Ectodermal cell (in vitro differentiated cells): ENCODE measurements at regions not wholly inside any gene's neighbourhood (a gene's known extent, or its start where the extent isn't known, plus 50 kb on each side); places are given as distances from the start of the nearest gene placed in this dataset.
A peak's percentile ranks its signal among the peaks of the same experiment; 100 is the strongest.

Experiments
- H3K27ac ChIP-seq: 2 replicates; pipeline ENCODE4 v1.7.0; 2013; ENCODE audit warnings: mild to moderate bottlenecking, low read depth, low read length; ENCODE audit not compliant: insufficient read depth, poor library complexity, severe bottlenecking
- H3K27me3 ChIP-seq: 2 replicates; pipeline ENCODE4 v1.7.0; 2013; ENCODE audit warnings: mild to moderate bottlenecking, low read length; ENCODE audit not compliant: insufficient read depth, control insufficient read depth, poor library complexity, severe bottlenecking
- H3K36me3 ChIP-seq: one replicate; pipeline ENCODE4 v1.7.0; 2013; ENCODE audit warnings: low read length; ENCODE audit not compliant: control insufficient read depth, insufficient read depth
- H3K4me1 ChIP-seq: one replicate; pipeline ENCODE4 v1.7.0; 2013; ENCODE audit warnings: low read length; ENCODE audit not compliant: control insufficient read depth, insufficient read depth
- H3K4me3 ChIP-seq: 2 replicates; pipeline ENCODE4 v1.7.0; 2013; ENCODE audit warnings: low read depth, low read length, control low read depth; ENCODE audit not compliant: insufficient read depth
- H3K9me3 ChIP-seq: 2 replicates; pipeline ENCODE4 v1.7.0; 2013; ENCODE audit warnings: mild to moderate bottlenecking, low read length, moderate library complexity; ENCODE audit not compliant: control insufficient read depth
- WGBS, 2 experiments: methylation state at CpG; one replicate each; pipeline ENCODE4 v1.1.7; 2013; ENCODE audit warnings: missing lambda C conversion rate in 2 of 2; 5-methylcytosine and 5-hydroxymethylcytosine counted together

DNA sequence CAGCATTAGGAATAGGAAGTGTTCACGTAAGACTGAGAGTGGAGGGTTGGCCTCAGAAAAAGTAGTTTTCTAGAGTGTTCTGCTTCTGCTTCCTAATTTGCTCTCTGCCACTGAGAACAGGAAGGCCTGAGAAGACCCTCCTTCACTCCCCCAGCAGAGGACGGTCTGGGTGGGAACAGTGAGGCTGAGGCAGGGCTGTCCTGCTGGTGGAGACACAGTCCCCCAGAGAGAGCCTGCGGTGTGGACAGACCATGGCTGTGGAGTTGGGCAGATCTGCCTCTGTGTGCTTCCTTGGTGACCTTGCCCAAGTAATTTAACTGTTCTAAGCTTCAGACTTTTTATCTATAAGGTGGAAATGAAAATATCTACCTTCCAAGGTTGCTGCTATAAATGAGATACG is 182.3 kb downstream of the DACT1 start:
- H3K27ac ChIP-seq: no peak overlapping the region
- no peaks in the 10 kb centered on the region for H3K9me3 ChIP-seq
- no peaks in the 10 kb centered on the region for H3K4me1 ChIP-seq
- no peaks in the 10 kb centered on the region for H3K36me3 ChIP-seq
- no peak overlapping the region for H3K4me3 ChIP-seq
- H3K27me3 ChIP-seq: no peaks in the 10 kb centered on the region
- WGBS, 2 experiments: 95 to 96% methylated on average over 4 of the region's 4 CpGs

DNA sequence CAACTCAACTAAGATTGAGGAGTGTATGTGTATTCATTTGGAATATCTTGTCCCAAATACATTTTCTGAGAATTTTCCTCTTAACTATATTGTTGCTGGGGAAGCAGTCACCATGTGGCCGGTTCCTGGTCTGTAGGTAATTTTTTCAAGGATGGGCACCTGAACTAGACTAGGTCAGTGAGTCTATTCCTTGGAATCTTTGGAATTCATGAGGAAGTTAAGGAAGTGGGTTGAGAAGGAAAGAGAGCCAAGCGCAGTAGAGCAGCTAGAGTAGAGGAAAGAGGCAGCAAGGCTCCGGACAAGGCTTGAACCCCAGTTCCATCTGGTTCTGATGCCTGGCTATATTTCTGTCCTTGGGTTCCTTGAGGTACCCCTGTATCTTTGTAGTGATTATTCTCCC is 183.7 kb downstream of the DACT1 start:
- Histone ChIP-seq H3K4me1 (no peaks in the 10 kb centered on the region), H3K9me3 (no peaks in the 10 kb centered on the region), H3K27me3 (no peaks in the 10 kb centered on the region), H3K27ac (no peak overlapping the region), H3K36me3 (no peaks in the 10 kb centered on the region), H3K4me3 (no peak overlapping the region)
- WGBS, 2 experiments: 92 to 95% methylated on average over 3 of the region's 3 CpGs

DNA sequence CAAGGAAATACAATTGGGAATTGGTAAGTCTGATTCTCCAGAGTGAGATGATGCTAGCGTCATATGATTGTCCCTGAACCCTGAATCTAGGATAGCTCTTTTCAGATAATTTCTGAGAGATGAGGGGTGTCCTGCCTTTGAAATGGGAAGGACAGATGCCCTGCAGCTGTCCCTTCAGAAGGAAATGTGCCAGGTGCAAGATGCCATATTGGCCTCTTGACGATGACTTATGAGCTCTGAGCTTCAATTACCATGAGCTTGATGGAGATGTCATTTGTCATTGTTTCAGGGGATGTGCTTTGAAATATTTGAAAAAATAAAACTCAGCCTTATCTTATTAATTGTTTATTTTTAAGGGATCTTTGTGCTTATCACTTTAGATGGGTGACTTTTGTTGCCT is 185.1 kb downstream of the DACT1 start:
- no peaks in the 10 kb centered on the region for H3K27me3 ChIP-seq
- 96 to 97% methylated on average over 2 of the region's 2 CpGs for WGBS, 2 experiments
- H3K27ac ChIP-seq: no peak overlapping the region
- no peaks in the 10 kb centered on the region for H3K9me3 ChIP-seq
- no peaks in the 10 kb centered on the region for H3K4me1 ChIP-seq
- H3K4me3 ChIP-seq: no peak overlapping the region
- no peaks in the 10 kb centered on the region for H3K36me3 ChIP-seq

GRCh38 chr14:58823312-58823711 is 185.6 kb downstream of the DACT1 start:
- Histone ChIP-seq H3K4me1 (no peaks in the 10 kb centered on the region), H3K36me3 (no peaks in the 10 kb centered on the region), H3K27ac (no peak overlapping the region), H3K27me3 (no peaks in the 10 kb centered on the region), H3K4me3 (no peak overlapping the region), H3K9me3 (no peaks in the 10 kb centered on the region)
- 96 to 100% methylated on average over 2 of the region's 2 CpGs for whole genome bisulfite sequencing, 2 experiments

DNA sequence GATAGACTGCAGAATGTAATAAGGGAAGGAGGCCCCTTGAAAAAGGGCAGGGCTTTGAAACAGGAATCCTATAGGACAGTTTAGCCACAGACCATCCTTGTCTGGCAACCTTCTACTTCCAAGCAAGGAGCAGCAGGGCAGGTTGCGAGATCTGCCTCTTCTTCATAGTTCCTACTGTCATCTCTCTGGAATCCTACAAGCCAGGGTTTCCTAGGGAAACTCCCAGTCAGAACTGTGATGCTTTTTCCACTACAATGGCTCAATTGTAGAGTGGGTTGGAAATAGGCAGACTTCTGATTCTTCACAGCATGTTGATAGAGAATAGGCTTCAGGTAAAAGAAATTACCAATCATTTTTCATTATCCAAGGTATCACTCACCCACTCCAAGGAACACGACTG is 186.3 kb downstream of the DACT1 start:
- 92 to 96% methylated on average over 2 of the region's 2 CpGs for WGBS, 2 experiments
- Histone ChIP-seq H3K27ac (peak overlapping the region; percentile 16), H3K27me3 (no peaks in the 10 kb centered on the region), H3K4me3 (no peak overlapping the region), H3K9me3 (no peaks in the 10 kb centered on the region), H3K4me1 (no peaks in the 10 kb centered on the region), H3K36me3 (no peaks in the 10 kb centered on the region)

- Histone ChIP-seq H3K27ac (no peak overlapping the region), H3K9me3 (no peaks in the 10 kb centered on the region), H3K36me3 (no peaks in the 10 kb centered on the region), H3K4me3 (no peak overlapping the region), H3K4me1 (no peaks in the 10 kb centered on the region), H3K27me3 (no peaks in the 10 kb centered on the region)
- WGBS, 2 experiments: 94 to 98% methylated on average over 3 of the region's 3 CpGs
Observed at GRCh38 chr14:58824796-58825195, 187.0 kb downstream of the DACT1 start.

DNA sequence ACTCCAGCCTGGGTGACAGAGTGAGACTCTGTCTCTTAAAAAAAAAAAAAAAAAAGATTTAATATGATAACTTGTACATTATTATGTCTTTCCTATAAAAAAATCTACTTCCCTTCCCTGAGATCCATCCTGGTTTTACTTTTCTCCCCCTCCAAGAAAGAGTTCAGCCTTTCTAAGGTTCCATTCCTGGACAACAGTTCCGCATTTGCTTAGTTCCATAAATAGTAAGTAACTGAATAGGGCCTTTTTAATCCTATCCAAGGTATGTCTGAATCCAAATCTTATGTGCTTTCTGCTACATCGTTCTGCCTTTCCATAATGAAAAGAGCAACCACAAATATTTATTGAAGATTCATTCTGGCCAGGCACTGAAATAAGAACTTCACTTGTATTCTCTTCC is 187.8 kb downstream of the DACT1 start:
- no peaks in the 10 kb centered on the region for H3K27me3 ChIP-seq

DNA sequence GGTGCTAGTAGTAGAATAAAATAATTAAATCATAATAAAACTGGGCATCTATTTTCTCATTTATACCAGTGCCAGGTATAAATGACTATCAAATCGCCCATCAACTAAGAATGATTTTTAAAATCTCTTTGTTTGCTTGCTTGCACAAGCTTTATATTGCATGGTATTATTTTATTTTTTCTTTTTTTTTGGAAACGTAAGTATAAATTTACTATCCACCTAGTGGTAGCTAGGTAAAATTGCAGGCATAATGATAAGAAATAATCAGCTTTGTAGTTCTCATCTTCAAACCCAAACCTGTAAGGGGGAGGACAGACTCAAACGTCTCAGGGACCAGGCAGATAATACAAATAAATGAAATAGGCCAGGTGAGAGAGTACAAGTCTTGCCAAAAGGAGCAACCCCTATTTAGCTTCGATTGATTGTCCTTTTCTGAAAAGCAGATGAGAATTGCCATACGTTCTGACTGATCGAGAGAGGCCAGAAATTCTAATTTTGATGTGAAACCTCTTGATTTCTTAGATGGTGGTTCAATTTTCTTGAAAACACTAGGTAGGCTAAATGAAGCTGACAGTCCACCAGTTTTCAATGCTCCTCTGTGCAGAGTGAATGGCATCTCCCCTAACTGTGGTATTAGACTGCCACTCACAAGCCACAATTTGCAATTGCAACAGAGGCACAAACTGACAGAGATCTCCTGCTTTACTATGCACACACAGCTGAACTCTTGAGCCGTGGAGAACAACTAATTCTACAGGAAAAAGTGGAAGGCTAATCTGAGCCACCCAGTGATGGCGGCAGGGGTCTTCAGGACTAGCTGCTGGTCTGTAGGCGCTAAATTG is 189.3 kb downstream of the DACT1 start:
- Histone ChIP-seq H3K9me3 (no peaks in the 10 kb centered on the region), H3K4me3 (no peak overlapping the region), H3K27ac (no peak overlapping the region), H3K27me3 (no peaks in the 10 kb centered on the region), H3K36me3 (no peaks in the 10 kb centered on the region), H3K4me1 (no peaks in the 10 kb centered on the region)
- 88 to 90% methylated on average over 7 to 8 of the region's 9 CpGs for WGBS, 2 experiments

More for the DNA sequence above, 187.8 kb downstream of the DACT1 start:
- H3K27ac ChIP-seq: no peak overlapping the region
- H3K36me3 ChIP-seq: no peaks in the 10 kb centered on the region
- no peaks in the 10 kb centered on the region for H3K9me3 ChIP-seq
- H3K4me1 ChIP-seq: no peaks in the 10 kb centered on the region
- no peak overlapping the region for H3K4me3 ChIP-seq
- 97 to 98% methylated on average over 2 of the region's 2 CpGs for WGBS, 2 experiments

GRCh38 chr14:58828298-58828697 is 190.5 kb downstream of the DACT1 start:
- H3K27ac ChIP-seq: no peak overlapping the region
- no peaks in the 10 kb centered on the region for H3K27me3 ChIP-seq
- 96 to 98% methylated on average over 14 to 15 of the region's 15 CpGs for WGBS, 2 experiments
- H3K36me3 ChIP-seq: no peaks in the 10 kb centered on the region
- H3K4me3 ChIP-seq: no peak overlapping the region
- H3K4me1 ChIP-seq: no peaks in the 10 kb centered on the region
- no peaks in the 10 kb centered on the region for H3K9me3 ChIP-seq

- WGBS, 2 experiments: 91 to 98% methylated on average over 3 of the region's 3 CpGs
- no peaks in the 10 kb centered on the region for H3K9me3 ChIP-seq
- H3K4me3 ChIP-seq: no peak overlapping the region
- no peaks in the 10 kb centered on the region for H3K4me1 ChIP-seq
- H3K27me3 ChIP-seq: no peaks in the 10 kb centered on the region
- no peaks in the 10 kb centered on the region for H3K36me3 ChIP-seq
- no peak overlapping the region for H3K27ac ChIP-seq
Observed at GRCh38 chr14:58829594-58829993, 191.8 kb downstream of the DACT1 start.
